SK-N-SH (cell line): ENCODE measurements at regions not wholly inside any gene's neighbourhood (a gene's known extent, or its start where the extent isn't known, plus 50 kb on each side); places are given as distances from the start of the nearest gene placed in this dataset.

Experiments
- CTCF ChIA-PET: fragments of 300-600, 350-600 bp; formaldehyde crosslinking; extraction: SDS; loops from one replicate; lab custom pipeline; 2021; lab: Yijun Ruan, JAX
- POLR2A ChIA-PET: fragments of 350-600 bp; sonication (Branson Sonifier 250); formaldehyde crosslinking; extraction: SDS; loops from one replicate; lab custom pipeline; 2020; ENCODE audit warnings: antibody characterized with exemption, inconsistent platforms; lab: Yijun Ruan, JAX
- DNase-seq: peaks from one replicate; pipeline ENCODE4 v3.0.0; 2012
- H2AFZ ChIP-seq: fragments of 200-600 bp; sonication (generic); 2 replicates; pipeline ENCODE4 v1.8.1; 2016; ENCODE audit warnings: antibody characterized with exemption, mild to moderate bottlenecking, low read depth
- H3F3A ChIP-seq: fragments of 200-600 bp; sonication (generic); replicated peaks from 2 replicates; pipeline ENCODE3; 2016; ENCODE audit warnings: antibody characterized with exemption, mild to moderate bottlenecking; ENCODE audit not compliant: insufficient read depth
- H3K27ac ChIP-seq, 2 experiments: fragments of 200-500 bp in 1 of 2; fragments of 200-600 bp in 1 of 2; sonication (Bioruptor generic) in 1 of 2; sonication (generic), shearing (Covaris generic) in 1 of 2; 2 replicates each; pipeline versions ENCODE4 v1.5.1 to v1.6.1; 2014 to 2016; ENCODE audit warnings: low read depth in 2 of 2, inconsistent platforms in 1 of 2, low read length in 1 of 2, mild to moderate bottlenecking in 1 of 2, mixed read lengths in 1 of 2
- H3K27me3 ChIP-seq: fragments of 200-600 bp; sonication (generic), shearing (Covaris generic); 2 replicates; pipeline ENCODE4 v1.6.1; 2016; ENCODE audit warnings: mixed run types; ENCODE audit not compliant: insufficient read depth
- H3K36me3 ChIP-seq, 2 experiments: fragments of 200-500 bp in 1 of 2; fragments of 200-600 bp in 1 of 2; sonication (Bioruptor generic) in 1 of 2; sonication (generic) in 1 of 2; replicated peaks in 1 of 2; 2 replicates each; pipeline versions ENCODE3 to v1.5.1; 2014 to 2016; ENCODE audit warnings: low read length in 1 of 2, mild to moderate bottlenecking in 1 of 2; ENCODE audit not compliant: insufficient read depth in 2 of 2, control insufficient read depth in 1 of 2
- H3K4me1 ChIP-seq, 2 experiments: fragments of 200-500 bp in 1 of 2; fragments of 200-600 bp in 1 of 2; sonication (Bioruptor generic) in 1 of 2; sonication (generic), shearing (Covaris generic) in 1 of 2; 2 replicates each; pipeline versions ENCODE4 v1.5.1 to v1.6.1; 2014 to 2016; ENCODE audit warnings: low read depth in 1 of 2, low read length in 1 of 2, mixed run types in 1 of 2; ENCODE audit not compliant: insufficient read depth in 2 of 2, control insufficient read depth in 1 of 2
- H3K4me2 ChIP-seq: fragments of 200-600 bp; sonication (generic), shearing (Covaris generic); 2 replicates; pipeline ENCODE4 v1.6.1; 2017; ENCODE audit warnings: mixed run types
- H3K4me3 ChIP-seq, 2 experiments: fragments of 200-500 bp in 1 of 2; fragments of 200-600 bp in 1 of 2; sonication (Bioruptor generic) in 1 of 2; sonication (generic), shearing (Covaris generic) in 1 of 2; 2 replicates each; pipeline versions ENCODE4 v1.5.1 to v1.8.1; 2014 to 2016; ENCODE audit warnings: low read depth in 2 of 2, inconsistent platforms in 1 of 2, low read length in 1 of 2, mild to moderate bottlenecking in 1 of 2, mixed read lengths in 1 of 2, moderate library complexity in 1 of 2
- H3K79me2 ChIP-seq: fragments of 200-600 bp; sonication (generic); 2 replicates; pipeline ENCODE4 v1.8.1; 2017; ENCODE audit warnings: mild to moderate bottlenecking; ENCODE audit not compliant: insufficient read depth
- H3K9ac ChIP-seq: fragments of 200-600 bp; sonication (generic); 2 replicates; pipeline ENCODE4 v1.6.1; 2017; ENCODE audit warnings: mixed run types
- H3K9me2 ChIP-seq: fragments of 200-600 bp; sonication (generic); 2 replicates; pipeline ENCODE4 v1.6.1; 2017; ENCODE audit warnings: mixed run types
- H3K9me3 ChIP-seq: fragments of 200-600 bp; sonication (generic); 2 replicates; pipeline ENCODE4 v1.6.1; 2017; ENCODE audit warnings: mixed run types, mild to moderate bottlenecking, moderate library complexity
- H4K20me1 ChIP-seq: fragments of 200-600 bp; sonication (generic); 2 replicates; pipeline ENCODE4 v1.6.1; 2017; ENCODE audit warnings: mild to moderate bottlenecking, mixed run types; ENCODE audit not compliant: insufficient read depth
- CHD2 ChIP-seq: fragments of 150-350 bp; IDR thresholded peaks from 2 replicates; pipeline ENCODE4 v1.6.1; 2018; ENCODE audit warnings: low read length; ENCODE audit not compliant: partially characterized antibody
- CTCF ChIP-seq: fragments of 200-600 bp; sonication (generic); IDR thresholded peaks from 2 replicates; pipeline ENCODE4 v1.6.1; 2017; ENCODE audit warnings: antibody characterized with exemption, mild to moderate bottlenecking, moderate library complexity
- EP300 ChIP-seq, 2 experiments: IDR thresholded peaks; 2 replicates each; pipeline versions ENCODE4 v1.4.0 to v1.6.1; 2012; ENCODE audit warnings: borderline replicate concordance in 1 of 2, low read depth in 1 of 2, low read length in 1 of 2
- EZH2phosphoT487 ChIP-seq: fragments of 200-600 bp; sonication (generic); IDR thresholded peaks from 2 replicates; pipeline ENCODE4 v1.6.1; 2017; ENCODE audit warnings: low read depth, mixed run types, mild to moderate bottlenecking, antibody characterized with exemption, moderate library complexity, borderline replicate concordance
- FOSL2 ChIP-seq: IDR thresholded peaks from 2 replicates; pipeline ENCODE4 v1.4.0; 2012; ENCODE audit warnings: low read depth, mild to moderate bottlenecking, moderate library complexity, borderline replicate concordance
- FOXJ3 ChIP-seq: sonication (generic); formaldehyde crosslinking; IDR thresholded peaks from 2 replicates; pipeline ENCODE4 v1.5.1; 2020; ENCODE audit warnings: mild to moderate bottlenecking, missing genetic modification reagents
- FOXM1 ChIP-seq: IDR thresholded peaks from 2 replicates; pipeline ENCODE4 v1.4.0; 2012; ENCODE audit warnings: low read depth, mild to moderate bottlenecking
- GABPA ChIP-seq: IDR thresholded peaks from 2 replicates; pipeline ENCODE4 v1.4.0; 2012; ENCODE audit warnings: low read depth, mild to moderate bottlenecking
- GATA2 ChIP-seq: sonication (generic); formaldehyde crosslinking; IDR thresholded peaks from 2 replicates; pipeline ENCODE4 v1.5.0; 2020; ENCODE audit warnings: mild to moderate bottlenecking, missing genetic modification reagents
- JUND ChIP-seq: IDR thresholded peaks from 2 replicates; pipeline ENCODE4 v1.4.0; 2012
- MEF2A ChIP-seq: IDR thresholded peaks from 2 replicates; pipeline ENCODE4 v1.4.0; 2012; ENCODE audit warnings: low read depth, borderline replicate concordance
- MXI1 ChIP-seq: IDR thresholded peaks from 2 replicates; pipeline ENCODE4 v1.6.1; 2012; ENCODE audit warnings: mild to moderate bottlenecking, low read depth, low read length, improper control_type of control experiment
- NFIC ChIP-seq: IDR thresholded peaks from 2 replicates; pipeline ENCODE4 v1.4.0; 2012; ENCODE audit warnings: borderline replicate concordance
- PBX3 ChIP-seq: IDR thresholded peaks from 2 replicates; pipeline ENCODE4; 2012
- POLR2AphosphoS5 ChIP-seq: IDR thresholded peaks from 2 replicates; pipeline ENCODE4 v1.6.1; 2012; ENCODE audit warnings: low read depth, low read length
- RAD21 ChIP-seq: IDR thresholded peaks from 2 replicates; pipeline ENCODE4 v1.6.1; 2012; ENCODE audit warnings: mild to moderate bottlenecking, low read length
- RCOR1 ChIP-seq: fragments of 150-350 bp; IDR thresholded peaks from 2 replicates; pipeline ENCODE4 v1.6.1; 2017; ENCODE audit warnings: antibody characterized with exemption, low read length
- REST ChIP-seq: IDR thresholded peaks from 2 replicates; pipeline ENCODE4 v1.6.1; 2012; ENCODE audit warnings: mild to moderate bottlenecking, low read depth, low read length, moderate library complexity
- RXRA ChIP-seq: IDR thresholded peaks from 2 replicates; pipeline ENCODE4 v1.4.0; 2012; ENCODE audit warnings: low read depth, mild to moderate bottlenecking, borderline replicate concordance
- SIN3A ChIP-seq: IDR thresholded peaks from 2 replicates; pipeline ENCODE4 v1.6.1; 2012; ENCODE audit warnings: low read depth, mild to moderate bottlenecking, low read length, moderate library complexity, borderline replicate concordance
- SMC3 ChIP-seq: IDR thresholded peaks from 2 replicates; pipeline ENCODE4 v1.6.1; 2012; ENCODE audit warnings: low read depth, low read length, improper control_type of control experiment
- TCF12 ChIP-seq: IDR thresholded peaks from 2 replicates; pipeline ENCODE4 v1.4.0; 2012
- TEAD4 ChIP-seq: IDR thresholded peaks from 2 replicates; pipeline ENCODE4 v1.4.0; 2012; ENCODE audit warnings: mild to moderate bottlenecking, borderline replicate concordance; ENCODE audit not compliant: insufficient read depth
- USF1 ChIP-seq: IDR thresholded peaks from 2 replicates; pipeline ENCODE4 v1.4.0; 2012; ENCODE audit warnings: low read depth, borderline replicate concordance
- whole genome bisulfite sequencing: methylation state at CpG from one replicate; pipeline ENCODE4 v1.1.6; 2017; ENCODE audit warnings: low lambda C conversion rate; 5-methylcytosine and 5-hydroxymethylcytosine counted together
- TF ChIP-seq, protein P1 (sequence below): IDR thresholded peaks from 2 replicates; pipeline ENCODE4 v1.4.0; 2012; ENCODE audit warnings: low read depth
- TF ChIP-seq, protein P2 (sequence below): fragments of 150-350 bp; IDR thresholded peaks from 2 replicates; pipeline ENCODE4 v1.6.1; 2016; ENCODE audit warnings: mild to moderate bottlenecking, low read depth, low read length

DNA sequence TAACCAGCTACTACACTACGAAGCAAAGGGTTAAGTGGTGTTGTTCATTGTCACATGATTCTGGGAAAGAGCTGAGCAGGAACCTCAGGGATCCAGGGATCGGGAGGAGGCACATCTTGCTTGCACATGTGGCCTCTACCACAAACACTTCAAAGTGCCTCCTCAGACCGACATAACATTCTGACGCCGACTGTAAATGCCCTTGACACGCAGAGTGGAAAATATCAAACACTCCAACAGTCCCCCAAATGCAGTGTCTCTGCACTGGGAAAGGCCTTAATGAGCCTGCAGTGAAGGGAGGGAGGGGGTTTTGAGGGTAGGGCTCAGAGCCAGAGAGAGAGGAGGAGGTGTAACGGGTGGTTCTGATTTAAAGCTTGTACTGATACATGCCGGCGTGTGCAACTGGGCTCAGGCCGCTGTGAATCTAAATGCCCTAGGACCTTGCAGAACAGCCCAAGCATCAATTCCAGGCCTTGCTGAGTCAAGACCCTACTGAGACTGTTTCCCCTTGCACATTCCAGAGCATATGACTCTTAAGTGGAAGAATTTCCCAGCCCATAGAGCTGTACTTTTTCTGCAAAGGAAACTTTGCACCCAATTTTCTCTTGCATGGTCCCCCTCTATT is 163.7 kb downstream of the NTMT2 start:
- Histone ChIP-seq H3K9me3 (no peaks in the 10 kb centered on the region), H4K20me1 (no peaks in the 10 kb centered on the region), H3K4me2 (peak overlapping the region; percentile 77), H3K9me2 (no peaks in the 10 kb centered on the region), H3K36me3 (no peaks in the 10 kb centered on the region), H2AFZ (peak overlapping the region; percentile 55; the same call in 1 of the 2 replicates), H3K4me1 (peaks cover 10 to 22% of the 10 kb centered on the region in 2 experiments; a peak in 3 of 4 replicates), H3K79me2 (no peaks in the 10 kb centered on the region), H3K9ac (peak overlapping the region; percentile 21; the same call in 1 of the 2 replicates), H3K27ac (peak overlapping the region; percentile 82 to 96), H3K27me3 (no peaks in the 10 kb centered on the region), H3F3A (peaks cover 23% of the 10 kb centered on the region), H3K4me3 (no peak overlapping the region; a peak in 2 of 4 replicates)
- 7% methylated on average over 8 of the region's 10 CpGs for WGBS
- POLR2A ChIA-PET: no interaction called here
- CTCF ChIA-PET: interaction anchor here (0.8 kb wide), 1 partner anchor 79 kb away, joined by 3 read pairs; no protein-coding TSS in a partner anchor
- DNase-seq: peak; percentile 1
- TF ChIP-seq MXI1: no peak
- peak; percentile 78 for TF ChIP-seq NFIC
- peak; percentile 11; the same call in 1 of the 2 replicates for TF ChIP-seq RAD21
- peak; percentile 80 for TF ChIP-seq PBX3
- peak; percentile 30; the same call in 1 of the 2 replicates for TF ChIP-seq SMC3
- TF ChIP-seq POLR2AphosphoS5: peak; percentile 47
- TF ChIP-seq SIN3A: no peak
- TF ChIP-seq EZH2phosphoT487: no peak
- peak; percentile 62; the same call in 1 of the 2 replicates for TF ChIP-seq USF1
- TF ChIP-seq, protein P1, sequence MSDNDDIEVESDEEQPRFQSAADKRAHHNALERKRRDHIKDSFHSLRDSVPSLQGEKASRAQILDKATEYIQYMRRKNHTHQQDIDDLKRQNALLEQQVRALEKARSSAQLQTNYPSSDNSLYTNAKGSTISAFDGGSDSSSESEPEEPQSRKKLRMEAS: peak; percentile 41
- no peak for TF ChIP-seq FOXJ3 (CRISPR knock-in tag)
- TF ChIP-seq, protein P2, sequence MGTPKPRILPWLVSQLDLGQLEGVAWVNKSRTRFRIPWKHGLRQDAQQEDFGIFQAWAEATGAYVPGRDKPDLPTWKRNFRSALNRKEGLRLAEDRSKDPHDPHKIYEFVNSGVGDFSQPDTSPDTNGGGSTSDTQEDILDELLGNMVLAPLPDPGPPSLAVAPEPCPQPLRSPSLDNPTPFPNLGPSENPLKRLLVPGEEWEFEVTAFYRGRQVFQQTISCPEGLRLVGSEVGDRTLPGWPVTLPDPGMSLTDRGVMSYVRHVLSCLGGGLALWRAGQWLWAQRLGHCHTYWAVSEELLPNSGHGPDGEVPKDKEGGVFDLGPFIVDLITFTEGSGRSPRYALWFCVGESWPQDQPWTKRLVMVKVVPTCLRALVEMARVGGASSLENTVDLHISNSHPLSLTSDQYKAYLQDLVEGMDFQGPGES: no peak
- no peak for TF ChIP-seq GABPA
- peak; percentile 51 to 77 for TF ChIP-seq EP300 (IDR thresholded peaks at IDR 0.05; ENCODE audit: borderline replicate concordance in 1 of 2, low read depth in 1 of 2, low read length in 1 of 2)
- no peak for TF ChIP-seq CTCF
- no peak for TF ChIP-seq MEF2A
- TF ChIP-seq GATA2 (CRISPR knock-in tag): no peak
- TF ChIP-seq REST: peak; percentile 8; the same call in 1 of the 2 replicates
- TF ChIP-seq TEAD4: peak; percentile 91
- no peak for TF ChIP-seq RCOR1
- TF ChIP-seq FOSL2: peak; percentile 94
- no peak for TF ChIP-seq FOXM1
- TF ChIP-seq RXRA: no peak
- no peak for TF ChIP-seq CHD2
- TF ChIP-seq JUND: peak; percentile 82
- peak; percentile 85 for TF ChIP-seq TCF12
